ENCODE measurements at regions not wholly inside any gene's neighbourhood (a gene's known extent, or its start where the extent isn't known, plus 50 kb on each side); places are given as distances from the start of the nearest gene placed in this dataset.

DNA sequence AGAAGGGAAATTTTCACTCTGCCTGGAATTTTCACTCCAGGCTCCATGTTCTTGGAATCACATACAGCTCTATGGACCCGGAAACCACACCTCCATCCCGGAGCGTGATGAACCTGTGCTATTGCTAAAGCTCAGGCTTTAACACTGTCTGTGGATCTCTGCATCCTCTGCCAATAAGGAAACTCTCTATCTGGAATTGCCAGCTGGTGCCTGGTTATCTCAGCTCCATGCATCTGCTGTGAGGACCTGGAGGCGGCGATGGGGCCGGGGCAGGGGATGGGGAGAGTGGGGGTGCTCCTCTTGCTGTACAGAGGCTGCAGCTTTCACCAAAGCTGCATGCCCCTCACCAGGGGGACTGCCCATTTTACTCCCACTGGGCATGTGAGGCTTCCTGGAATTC lies 754.0 kb upstream of the SOX11 start:
- no TSS peak for BruUV-seq (replicated peaks)
- POLR2A ChIA-PET (ENCODE audit: unreplicated experiment), result no interaction called here
- no peak overlapping the region for H3K4me3 ChIP-seq
- no peak overlapping the region for H2AFZ ChIP-seq
- no peaks in the 10 kb centered on the region for H3K36me3 ChIP-seq (ENCODE audit: low read depth)
- H4K20me1 ChIP-seq (ENCODE audit: insufficient read depth), result no peaks in the 10 kb centered on the region
- no peak overlapping the region for H3K4me2 ChIP-seq
- CTCF ChIA-PET, result interaction anchor here (0.7 kb wide), 1 partner anchor 11 kb away, joined by 3 read pairs; no protein-coding TSS in a partner anchor
- H3K9me2 ChIP-seq (ENCODE audit: insufficient read depth), result no peaks in the 10 kb centered on the region
- TF ChIP-seq, protein P1, sequence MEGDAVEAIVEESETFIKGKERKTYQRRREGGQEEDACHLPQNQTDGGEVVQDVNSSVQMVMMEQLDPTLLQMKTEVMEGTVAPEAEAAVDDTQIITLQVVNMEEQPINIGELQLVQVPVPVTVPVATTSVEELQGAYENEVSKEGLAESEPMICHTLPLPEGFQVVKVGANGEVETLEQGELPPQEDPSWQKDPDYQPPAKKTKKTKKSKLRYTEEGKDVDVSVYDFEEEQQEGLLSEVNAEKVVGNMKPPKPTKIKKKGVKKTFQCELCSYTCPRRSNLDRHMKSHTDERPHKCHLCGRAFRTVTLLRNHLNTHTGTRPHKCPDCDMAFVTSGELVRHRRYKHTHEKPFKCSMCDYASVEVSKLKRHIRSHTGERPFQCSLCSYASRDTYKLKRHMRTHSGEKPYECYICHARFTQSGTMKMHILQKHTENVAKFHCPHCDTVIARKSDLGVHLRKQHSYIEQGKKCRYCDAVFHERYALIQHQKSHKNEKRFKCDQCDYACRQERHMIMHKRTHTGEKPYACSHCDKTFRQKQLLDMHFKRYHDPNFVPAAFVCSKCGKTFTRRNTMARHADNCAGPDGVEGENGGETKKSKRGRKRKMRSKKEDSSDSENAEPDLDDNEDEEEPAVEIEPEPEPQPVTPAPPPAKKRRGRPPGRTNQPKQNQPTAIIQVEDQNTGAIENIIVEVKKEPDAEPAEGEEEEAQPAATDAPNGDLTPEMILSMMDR (conservative IDR thresholded peaks at IDR 0.05), result no peak
- TF ChIP-seq EZH2 (IDR thresholded peaks at IDR 0.05; ENCODE audit: low read depth), result no peak
- no peaks in the 10 kb centered on the region for H3F3A ChIP-seq (ENCODE audit: insufficient read depth, low read depth)
- H3K79me2 ChIP-seq (ENCODE audit: low read depth), result no peaks in the 10 kb centered on the region
- peaks cover 21% of the 10 kb centered on the region; the same call in 1 of the 2 replicates for H3K27me3 ChIP-seq (ENCODE audit: insufficient read depth, low read depth)
- intact Hi-C loops (cut with micrococcal nuclease; ENCODE audit: unreplicated experiment), result no loop called here
- H3K9me3 ChIP-seq (ENCODE audit: insufficient read depth, low read depth), result no peaks in the 10 kb centered on the region
- no peaks in the 10 kb centered on the region for H3K4me1 ChIP-seq (replicated peaks; ENCODE audit: insufficient read depth)
- no peak for DNase-seq
- H3K27ac ChIP-seq, result no peak overlapping the region

- no peak overlapping the region for H3K27ac ChIP-seq
- H3K4me1 ChIP-seq (replicated peaks; ENCODE audit: insufficient read depth), result no peaks in the 10 kb centered on the region
- H3K4me3 ChIP-seq, result no peak overlapping the region
- peaks cover 6% of the 10 kb centered on the region; the same call in 1 of the 2 replicates for H3K27me3 ChIP-seq (ENCODE audit: insufficient read depth, low read depth)
- no peaks in the 10 kb centered on the region for H3K9me3 ChIP-seq (ENCODE audit: insufficient read depth, low read depth)
- H3K79me2 ChIP-seq (ENCODE audit: low read depth), result no peaks in the 10 kb centered on the region
- H3K36me3 ChIP-seq (ENCODE audit: low read depth), result no peaks in the 10 kb centered on the region
- H3F3A ChIP-seq (ENCODE audit: insufficient read depth, low read depth), result no peaks in the 10 kb centered on the region
- no peak for TF ChIP-seq EZH2 (IDR thresholded peaks at IDR 0.05; ENCODE audit: low read depth)
- TF ChIP-seq, protein P1 (conservative IDR thresholded peaks at IDR 0.05), result no peak
- POLR2A ChIA-PET (ENCODE audit: unreplicated experiment), result no interaction called here
- CTCF ChIA-PET, result no interaction called here
- H3K4me2 ChIP-seq, result no peak overlapping the region
- no peaks in the 10 kb centered on the region for H3K9me2 ChIP-seq (ENCODE audit: insufficient read depth)
- H2AFZ ChIP-seq, result no peak overlapping the region
- DNase-seq, result no peak
- intact Hi-C loops (cut with micrococcal nuclease; ENCODE audit: unreplicated experiment), result no loop called here
- no peaks in the 10 kb centered on the region for H4K20me1 ChIP-seq (ENCODE audit: insufficient read depth)
- no TSS peak for BruUV-seq (replicated peaks)
These were observed 749.7 kb upstream of the SOX11 start for GRCh38 chr2:4942441-4942840.

- no peaks in the 10 kb centered on the region for H3K9me2 ChIP-seq (ENCODE audit: insufficient read depth)
- 0 out of 2 replicates have a peak, but pooled peaks cover 1% of the 10 kb centered on the region for H3K27me3 ChIP-seq (ENCODE audit: insufficient read depth, low read depth)
- no TSS peak for BruUV-seq (replicated peaks)
- TF ChIP-seq, protein P1 (conservative IDR thresholded peaks at IDR 0.05), result no peak
- no peak for TF ChIP-seq EZH2 (IDR thresholded peaks at IDR 0.05; ENCODE audit: low read depth)
- no peaks in the 10 kb centered on the region for H3K79me2 ChIP-seq (ENCODE audit: low read depth)
- no peak overlapping the region for H3K4me3 ChIP-seq
- intact Hi-C loops (cut with micrococcal nuclease; ENCODE audit: unreplicated experiment), result no loop called here
- no peaks in the 10 kb centered on the region; the same call in 1 of the 2 replicates for H4K20me1 ChIP-seq (ENCODE audit: insufficient read depth)
- H3K36me3 ChIP-seq (ENCODE audit: low read depth), result no peaks in the 10 kb centered on the region
- no peaks in the 10 kb centered on the region for H3F3A ChIP-seq (ENCODE audit: insufficient read depth, low read depth)
- no peak overlapping the region for H2AFZ ChIP-seq
- POLR2A ChIA-PET (ENCODE audit: unreplicated experiment), result no interaction called here
- H3K27ac ChIP-seq, result no peak overlapping the region
- no peak overlapping the region for H3K4me2 ChIP-seq
- CTCF ChIA-PET, result no interaction called here
- H3K9me3 ChIP-seq (ENCODE audit: insufficient read depth, low read depth), result no peaks in the 10 kb centered on the region
- DNase-seq, result no peak
- H3K4me1 ChIP-seq (replicated peaks; ENCODE audit: insufficient read depth), result no peaks in the 10 kb centered on the region
These were observed 744.3 kb upstream of the SOX11 start for GRCh38 chr2:4947911-4948310.
